GM20000 (cell line): ENCODE measurements at regions not wholly inside any gene's neighbourhood (a gene's known extent, or its start where the extent isn't known, plus 50 kb on each side); places are given as distances from the start of the nearest gene placed in this dataset.

Experiments
- DNase-seq: peaks from one replicate; pipeline ENCODE4 v3.0.0; 2012; ENCODE audit warnings: low spot score
- CTCF ChIP-seq: IDR thresholded peaks from 2 replicates; pipeline ENCODE4 v1.5.1; 2012; ENCODE audit warnings: mild to moderate bottlenecking, control low read depth; ENCODE audit errors: extremely low read depth, missing control alignments

DNA sequence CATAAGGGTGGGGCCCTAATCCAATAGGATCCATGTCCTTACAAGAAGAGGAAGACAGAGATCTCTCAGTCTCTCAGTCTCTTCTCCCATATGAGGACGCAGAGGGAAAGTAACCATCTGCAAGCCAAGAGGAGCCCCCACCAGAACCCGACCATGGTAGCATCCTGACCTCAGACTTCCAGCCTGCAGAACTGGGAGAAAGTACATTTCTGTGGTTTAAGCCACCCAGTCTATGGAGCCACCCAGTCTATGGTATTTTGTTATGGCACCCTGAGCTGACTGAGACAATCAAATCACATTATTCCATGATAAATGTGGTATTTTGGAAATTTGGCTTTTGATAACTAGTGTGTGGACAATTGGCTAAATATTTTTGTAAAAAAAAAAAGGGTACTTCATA, 101.5 kb upstream of the TMC3 start:
- no peak for TF ChIP-seq CTCF
- DNase-seq: no peak

DNA sequence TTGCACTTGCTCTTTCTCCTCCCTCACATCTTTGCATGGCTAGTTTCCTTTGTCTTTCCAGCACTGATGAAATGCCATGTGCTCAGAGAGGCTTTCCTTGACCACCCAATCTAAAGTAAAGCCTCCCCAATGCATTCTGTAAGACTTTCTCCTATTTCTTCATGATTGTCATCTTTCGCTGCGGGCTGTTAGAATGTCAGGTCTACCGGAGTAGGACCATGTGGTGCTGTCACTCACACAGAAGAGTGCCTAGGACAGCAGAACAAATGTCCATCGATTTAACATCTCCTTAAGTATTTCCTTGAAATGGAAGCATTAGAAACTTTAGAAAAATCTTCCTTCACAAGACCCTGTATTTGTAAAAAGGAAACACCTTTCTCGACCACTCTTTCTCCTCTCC, 99.9 kb upstream of the TMC3 start:
- no peak for TF ChIP-seq CTCF
- DNase-seq: no peak

GRCh38 chr15:81473177-81473576, 99.2 kb upstream of the TMC3 start:
- TF ChIP-seq CTCF: no peak
- DNase-seq: no peak

GRCh38 chr15:81471151-81471550, 97.1 kb upstream of the TMC3 start:
- no peak for TF ChIP-seq CTCF

DNA sequence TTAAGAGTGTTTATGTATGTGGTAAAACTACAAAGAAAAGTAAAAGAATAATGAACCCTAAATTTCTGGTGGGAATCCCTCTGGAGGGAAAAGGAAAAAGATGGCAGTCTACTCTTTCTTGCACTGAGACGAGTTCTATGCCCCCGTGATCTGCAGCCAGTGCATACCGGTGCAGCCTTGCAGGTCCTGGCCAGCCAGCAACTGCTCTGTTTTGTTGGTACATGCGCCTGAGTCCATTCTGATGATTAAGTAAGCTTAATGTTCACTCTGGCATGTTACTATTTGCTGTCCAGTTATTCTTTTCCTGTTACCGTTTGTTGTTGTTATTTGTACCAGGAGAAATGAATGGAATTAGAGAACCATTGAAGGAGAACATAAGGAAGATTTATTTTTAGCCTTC, 95.1 kb upstream of the TMC3 start:
- no peak for TF ChIP-seq CTCF
- no peak for DNase-seq

More at GRCh38 chr15:81471151-81471550, 97.1 kb upstream of the TMC3 start:
- DNase-seq: no peak

- no peak for TF ChIP-seq CTCF
- no peak for DNase-seq
Observed at GRCh38 chr15:81466741-81467140, 92.7 kb upstream of the TMC3 start.

- no peak for TF ChIP-seq CTCF
- DNase-seq: no peak
Observed at GRCh38 chr15:81454024-81454423, 80.0 kb upstream of the TMC3 start.
